ENCODE measurements at regions not wholly inside any gene's neighbourhood (a gene's known extent, or its start where the extent isn't known, plus 50 kb on each side); places are given as distances from the start of the nearest gene placed in this dataset.

GRCh38 chr3:178097576-178097975 is 438.7 kb upstream of the KCNMB2 start:
- H3K4me3 Mint-ChIP-seq (ENCODE audit: unreplicated experiment) = no peak overlapping the region
- intact Hi-C loops (cut with micrococcal nuclease) = no loop called here
- peaks cover 13% of the 10 kb centered on the region for H3K4me1 Mint-ChIP-seq (ENCODE audit: insufficient read depth, unreplicated experiment)
- peak; percentile 89 for DNase-seq (ENCODE audit: unreplicated experiment)
- TF ChIP-seq CTCF (IDR thresholded peaks at IDR 0.05; ENCODE audit: unreplicated experiment) = no peak
- H3K27me3 Mint-ChIP-seq (ENCODE audit: insufficient read depth, unreplicated experiment) = no peaks in the 10 kb centered on the region
- ChIA-PET CTCF (no interaction called here), POLR2A (interaction anchor here (1.7 to 1.8 kb wide), 2 partner anchors 10 to 12 kb away, joined by 3 read pairs; no protein-coding TSS in a partner anchor)
- H3K27ac Mint-ChIP-seq (ENCODE audit: low read depth, unreplicated experiment) = peak overlapping the region; percentile 59
- no TSS peak for BruUV-seq (replicated peaks)
- no peaks in the 10 kb centered on the region for H3K36me3 Mint-ChIP-seq (ENCODE audit: insufficient read depth, unreplicated experiment)
- peaks cover 7% of the 10 kb centered on the region for H3K9me3 Mint-ChIP-seq (ENCODE audit: unreplicated experiment)

- H3K4me1 Mint-ChIP-seq (ENCODE audit: insufficient read depth, unreplicated experiment) = peaks cover 13% of the 10 kb centered on the region
- H3K27me3 Mint-ChIP-seq (ENCODE audit: insufficient read depth, unreplicated experiment) = no peaks in the 10 kb centered on the region
- BruUV-seq (replicated peaks) = no TSS peak
- no peak overlapping the region for H3K4me3 Mint-ChIP-seq (ENCODE audit: unreplicated experiment)
- ChIA-PET CTCF (no interaction called here), POLR2A (interaction anchor here (1.6 kb wide), 1 partner anchor 15 kb away, joined by 4 read pairs; no protein-coding TSS in a partner anchor)
- no peaks in the 10 kb centered on the region for H3K36me3 Mint-ChIP-seq (ENCODE audit: insufficient read depth, unreplicated experiment)
- H3K27ac Mint-ChIP-seq (ENCODE audit: low read depth, unreplicated experiment) = no peak overlapping the region
- intact Hi-C loops (cut with micrococcal nuclease) = no loop called here
- no peak for TF ChIP-seq CTCF (IDR thresholded peaks at IDR 0.05; ENCODE audit: unreplicated experiment)
- peaks cover 7% of the 10 kb centered on the region for H3K9me3 Mint-ChIP-seq (ENCODE audit: unreplicated experiment)
- DNase-seq (ENCODE audit: unreplicated experiment) = no peak
Measured at GRCh38 chr3:178099274-178099673, 437.0 kb upstream of the KCNMB2 start.

GRCh38 chr3:178099862-178100261 is 436.4 kb upstream of the KCNMB2 start:
- Mint-ChIP-seq H3K27me3 (ENCODE audit: insufficient read depth, unreplicated experiment) (no peaks in the 10 kb centered on the region), H3K4me3 (ENCODE audit: unreplicated experiment) (no peak overlapping the region), H3K4me1 (ENCODE audit: insufficient read depth, unreplicated experiment) (peaks cover 13% of the 10 kb centered on the region), H3K36me3 (ENCODE audit: insufficient read depth, unreplicated experiment) (no peaks in the 10 kb centered on the region), H3K27ac (ENCODE audit: low read depth, unreplicated experiment) (no peak overlapping the region), H3K9me3 (ENCODE audit: unreplicated experiment) (peaks cover 5% of the 10 kb centered on the region)
- ChIA-PET POLR2A (no interaction called here), CTCF (no interaction called here)
- intact Hi-C loops (cut with micrococcal nuclease) = no loop called here
- no TSS peak for BruUV-seq (replicated peaks)
- no peak for TF ChIP-seq CTCF (IDR thresholded peaks at IDR 0.05; ENCODE audit: unreplicated experiment)
- no peak for DNase-seq (ENCODE audit: unreplicated experiment)

DNA sequence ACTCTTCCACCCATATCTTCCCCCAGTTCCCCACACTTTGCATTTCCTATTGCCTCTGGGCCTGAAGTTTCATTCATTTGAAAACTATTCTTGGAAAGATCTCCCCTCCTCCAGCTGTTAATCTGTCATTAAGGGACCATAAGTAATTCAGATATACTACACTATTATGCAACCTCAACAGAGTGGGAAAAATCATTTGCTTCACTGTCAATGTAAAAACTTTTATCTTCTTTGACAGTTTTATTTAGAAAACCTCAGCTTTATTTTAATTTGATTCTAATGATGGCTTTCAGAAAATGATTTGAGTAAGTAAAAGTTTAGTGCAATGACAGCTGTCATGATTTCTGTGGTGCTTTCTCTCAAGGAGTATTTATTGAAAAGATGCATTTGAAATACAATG is 435.3 kb upstream of the KCNMB2 start:
- no peak for DNase-seq (ENCODE audit: unreplicated experiment)
- no TSS peak for BruUV-seq (replicated peaks)
- ChIA-PET CTCF (interaction anchor here (0.6 kb wide), 1 partner anchor 219 kb away, joined by 5 read pairs; no protein-coding TSS in a partner anchor), POLR2A (interaction anchor here (0.6 kb wide), 1 partner anchor 142 kb away, joined by 3 read pairs; no protein-coding TSS in a partner anchor)
- peaks cover 13% of the 10 kb centered on the region for H3K4me1 Mint-ChIP-seq (ENCODE audit: insufficient read depth, unreplicated experiment)
- H3K9me3 Mint-ChIP-seq (ENCODE audit: unreplicated experiment) = no peaks in the 10 kb centered on the region
- no peaks in the 10 kb centered on the region for H3K36me3 Mint-ChIP-seq (ENCODE audit: insufficient read depth, unreplicated experiment)
- H3K27me3 Mint-ChIP-seq (ENCODE audit: insufficient read depth, unreplicated experiment) = no peaks in the 10 kb centered on the region
- TF ChIP-seq CTCF (IDR thresholded peaks at IDR 0.05; ENCODE audit: unreplicated experiment) = no peak
- no peak overlapping the region for H3K4me3 Mint-ChIP-seq (ENCODE audit: unreplicated experiment)
- H3K27ac Mint-ChIP-seq (ENCODE audit: low read depth, unreplicated experiment) = no peak overlapping the region
- intact Hi-C loops (cut with micrococcal nuclease) = no loop called here
